Fibroblast of skin of left quadriceps (primary cell): ENCODE measurements at regions not wholly inside any gene's neighbourhood (a gene's known extent, or its start where the extent isn't known, plus 50 kb on each side); places are given as distances from the start of the nearest gene placed in this dataset.
A peak's percentile ranks its signal among the peaks of the same experiment; 100 is the strongest.
"Not testable (repeated sequence)": the region's sequence is repeated elsewhere in the genome, so short reads cannot be mapped to it uniquely, and the experiment has no call there.

Experiments
- DNase-seq, 2 experiments: peaks; one replicate each; pipeline ENCODE4 v3.0.0-alpha.2; 2013; ENCODE audit warnings: low read depth in 2 of 2

- DNase-seq, result no peak
These were observed 857.1 kb upstream of the GBE1 start for GRCh38 chr3:82618594-82618993.

GRCh38 chr3:82610236-82610635 is 848.8 kb upstream of the GBE1 start:
- no peak for DNase-seq

GRCh38 chr3:82607391-82607790 is 845.9 kb upstream of the GBE1 start:
- no peak for DNase-seq

GRCh38 chr3:82596805-82597204 is 835.4 kb upstream of the GBE1 start:
- no peak for DNase-seq

- DNase-seq, result no peak
These were observed 834.1 kb upstream of the GBE1 start for GRCh38 chr3:82595530-82595929.

GRCh38 chr3:82587174-82587573 is 825.7 kb upstream of the GBE1 start:
- no peak for DNase-seq

GRCh38 chr3:82586414-82586813 is 825.0 kb upstream of the GBE1 start:
- no peak for DNase-seq

- DNase-seq, result not testable (repeated sequence)
These were observed 824.6 kb upstream of the GBE1 start for GRCh38 chr3:82586002-82586401.

GRCh38 chr3:82585591-82585990 is 824.1 kb upstream of the GBE1 start:
- DNase-seq, result not testable (repeated sequence)

GRCh38 chr3:82584861-82585260 is 823.4 kb upstream of the GBE1 start:
- not testable (repeated sequence) for DNase-seq

GRCh38 chr3:82584415-82584814 is 823.0 kb upstream of the GBE1 start:
- DNase-seq, result not testable (repeated sequence)

- DNase-seq, result no peak
These were observed 819.9 kb upstream of the GBE1 start for GRCh38 chr3:82581350-82581749.

GRCh38 chr3:82572721-82573120 is 811.3 kb upstream of the GBE1 start:
- no peak for DNase-seq

- no peak for DNase-seq
These were observed 807.4 kb upstream of the GBE1 start for GRCh38 chr3:82568776-82569338.

- no peak for DNase-seq
These were observed 805.7 kb upstream of the GBE1 start for GRCh38 chr3:82567029-82567600.

- no peak for DNase-seq
These were observed 801.5 kb upstream of the GBE1 start for GRCh38 chr3:82562896-82563295.

- peak; percentile 13 to 16 for DNase-seq
These were observed 800.3 kb upstream of the GBE1 start for GRCh38 chr3:82561784-82562183.

GRCh38 chr3:82558081-82558480 is 796.6 kb upstream of the GBE1 start:
- DNase-seq, result no peak

- DNase-seq, result no peak
These were observed 794.7 kb upstream of the GBE1 start for GRCh38 chr3:82556113-82556512.

GRCh38 chr3:82542556-82542955 is 781.1 kb upstream of the GBE1 start:
- not testable (repeated sequence) for DNase-seq

GRCh38 chr3:82521657-82522056 is 760.2 kb upstream of the GBE1 start:
- no peak for DNase-seq

GRCh38 chr3:82520846-82521245 is 759.4 kb upstream of the GBE1 start:
- DNase-seq, result no peak

GRCh38 chr3:82509951-82510603 is 748.6 kb upstream of the GBE1 start:
- DNase-seq, result no peak
